Stimulated activated CD8-positive, alpha-beta memory T cell treated with anti-CD3 and anti-CD28 coated beads, Interleukin-15, amount 100 ng/mL, for 24 hours (primary cell): ENCODE measurements at regions not wholly inside any gene's neighbourhood (a gene's known extent, or its start where the extent isn't known, plus 50 kb on each side); places are given as distances from the start of the nearest gene placed in this dataset.

Experiments
- DNase-seq: peaks from one replicate; pipeline ENCODE4 v3.0.0-alpha.2; 2020; ENCODE audit warnings: low read depth

DNA sequence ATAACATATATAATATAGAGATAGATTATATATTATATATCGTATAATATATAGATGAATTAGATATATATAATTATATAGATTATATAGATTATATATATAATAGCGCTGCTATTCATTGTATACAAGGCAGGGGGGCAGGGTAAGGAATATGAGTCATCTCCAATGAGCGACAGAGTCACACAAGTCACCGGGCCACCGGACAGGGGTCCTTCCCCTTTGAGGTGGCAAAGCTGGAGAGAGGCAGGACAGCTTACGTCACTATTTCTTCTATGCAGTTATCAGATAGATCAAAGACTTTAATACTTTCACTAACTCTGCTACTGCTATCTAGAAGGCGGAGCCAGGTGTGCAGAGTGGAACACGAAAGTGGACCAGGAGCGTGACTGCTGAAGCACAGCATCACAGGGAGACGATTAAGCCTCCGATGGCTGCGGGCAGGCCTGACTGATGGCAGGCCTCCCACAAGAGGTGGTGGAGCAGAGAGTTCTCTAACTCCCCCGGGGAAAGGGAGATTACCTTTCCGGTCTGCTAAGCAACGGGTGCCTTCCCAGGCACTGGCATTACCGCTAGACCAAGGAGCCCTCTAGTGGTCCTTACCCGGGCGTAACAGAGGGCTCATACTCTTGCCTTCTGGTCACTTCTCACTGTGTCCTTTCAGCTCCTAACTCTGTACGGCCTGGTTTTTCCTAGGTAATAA is 2154.7 kb downstream of the MRPL39 start:
- no peak for DNase-seq

DNA sequence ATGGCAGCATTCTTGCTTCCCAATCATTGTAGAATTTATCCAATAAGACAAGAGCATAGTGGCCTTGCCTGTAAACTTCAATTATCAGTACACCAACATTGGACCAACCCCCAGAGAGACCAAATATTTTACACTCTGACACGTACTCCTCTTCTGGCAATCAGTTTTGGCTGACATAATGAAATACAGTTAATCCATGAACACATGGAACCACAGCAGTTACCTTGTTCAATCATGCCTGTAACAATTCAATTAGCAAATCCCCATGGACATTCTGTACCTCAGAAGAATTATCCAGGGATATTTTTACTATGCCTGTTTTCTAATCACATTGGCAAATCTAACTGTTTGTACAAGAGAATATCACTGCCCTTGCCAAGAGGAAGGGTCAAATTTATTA is 2162.0 kb downstream of the MRPL39 start:
- DNase-seq, result no peak

DNA sequence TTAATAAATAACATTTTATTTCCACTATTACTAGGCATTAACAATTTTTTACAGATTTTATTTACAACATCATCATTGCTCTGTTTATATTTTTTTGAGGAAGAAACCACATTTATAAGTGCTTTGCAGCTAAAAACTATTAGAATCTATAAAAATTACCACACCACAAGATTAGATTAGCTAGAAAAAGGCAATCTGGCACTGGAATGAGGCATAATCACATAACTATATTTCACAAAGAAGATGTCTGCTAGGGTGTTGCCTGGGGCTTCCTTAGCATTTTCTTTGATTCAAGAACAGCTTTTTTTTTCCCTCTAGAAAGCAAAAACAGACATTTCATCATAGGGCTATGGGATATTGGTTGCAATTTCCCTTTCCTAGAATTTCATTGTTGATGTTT is 2169.2 kb downstream of the MRPL39 start:
- no peak for DNase-seq

DNA sequence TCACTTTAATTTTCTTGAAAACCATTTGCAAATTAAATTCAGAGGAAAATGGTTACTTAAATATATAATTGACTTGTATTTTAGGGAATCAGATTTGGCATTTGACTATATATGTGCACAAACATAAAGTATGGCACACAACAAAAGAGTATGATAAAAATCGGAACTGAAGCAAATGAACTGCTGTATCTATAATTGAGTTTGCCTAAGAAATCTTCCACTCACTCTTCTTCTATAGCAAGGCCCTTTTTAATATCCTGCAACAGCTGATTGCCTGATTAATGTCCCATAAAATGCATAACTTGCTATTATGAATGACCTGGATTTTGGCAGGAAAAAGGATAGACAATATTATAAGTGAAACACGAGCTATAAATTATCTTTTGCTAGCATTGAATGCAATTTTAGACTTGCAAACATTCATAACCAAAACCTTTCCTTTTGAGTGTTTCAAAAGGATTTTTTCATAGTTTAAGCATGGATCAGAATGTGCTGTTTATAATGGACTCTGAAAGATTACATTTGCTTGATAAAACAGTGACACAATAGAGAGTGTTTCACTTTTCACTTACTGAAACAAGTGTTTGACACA is 2204.3 kb downstream of the MRPL39 start:
- no peak for DNase-seq

DNA sequence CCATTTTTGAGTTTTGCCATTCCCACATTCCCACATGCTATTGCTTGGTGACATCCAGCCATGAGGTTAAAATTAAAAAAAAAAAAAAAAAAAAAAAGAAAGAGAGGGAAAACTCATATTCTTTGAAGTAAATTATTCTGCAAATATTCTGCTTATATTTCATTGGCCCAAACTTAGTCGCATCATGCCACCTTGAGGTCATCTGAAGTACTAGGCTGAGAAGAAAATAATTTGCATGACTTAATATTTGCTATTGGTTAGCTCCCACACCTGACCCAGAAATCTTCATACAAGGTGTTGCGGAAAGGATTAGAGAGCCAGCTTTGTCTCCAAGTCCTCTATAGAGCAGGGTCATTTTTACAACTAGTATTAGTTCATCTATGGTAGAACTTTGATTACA is 2206.0 kb downstream of the MRPL39 start:
- no peak for DNase-seq

DNA sequence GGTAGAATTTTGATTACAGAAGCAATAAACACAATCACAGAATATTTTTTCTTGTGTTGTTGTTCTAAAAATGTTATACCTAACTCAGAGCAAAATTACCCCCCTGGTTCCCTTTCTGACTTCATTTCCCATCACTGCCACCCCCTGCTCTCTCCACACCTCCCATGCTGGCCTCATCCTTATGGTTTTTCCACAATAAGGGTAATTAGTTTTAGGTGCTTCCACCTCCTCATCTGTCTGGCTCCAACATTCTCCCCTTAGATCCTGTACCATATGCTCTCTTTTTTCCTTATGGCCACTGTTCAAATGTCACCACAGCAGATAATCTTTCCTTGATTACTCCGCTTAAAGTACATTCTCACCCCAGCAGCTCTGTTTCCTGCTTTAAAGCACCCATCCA is 2208.6 kb downstream of the MRPL39 start:
- DNase-seq, result no peak

DNA sequence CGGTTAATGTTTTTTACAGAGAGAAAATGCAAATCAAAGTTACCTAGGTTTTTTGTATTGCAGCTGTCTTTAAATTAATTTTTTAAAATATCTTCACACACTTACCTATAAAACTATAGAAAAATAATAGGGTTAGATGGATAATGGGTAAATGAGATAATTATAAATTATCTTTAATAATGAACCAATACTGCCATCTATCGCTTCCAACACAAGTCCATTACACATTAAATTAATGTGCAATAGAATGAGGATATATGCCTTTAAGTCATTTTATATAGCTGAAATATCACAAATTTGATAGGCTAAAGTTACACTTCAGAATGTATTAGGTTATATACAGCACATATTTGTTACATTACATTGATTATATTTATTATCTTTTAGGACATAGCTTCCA is 2212.8 kb downstream of the MRPL39 start:
- DNase-seq, result no peak

DNA sequence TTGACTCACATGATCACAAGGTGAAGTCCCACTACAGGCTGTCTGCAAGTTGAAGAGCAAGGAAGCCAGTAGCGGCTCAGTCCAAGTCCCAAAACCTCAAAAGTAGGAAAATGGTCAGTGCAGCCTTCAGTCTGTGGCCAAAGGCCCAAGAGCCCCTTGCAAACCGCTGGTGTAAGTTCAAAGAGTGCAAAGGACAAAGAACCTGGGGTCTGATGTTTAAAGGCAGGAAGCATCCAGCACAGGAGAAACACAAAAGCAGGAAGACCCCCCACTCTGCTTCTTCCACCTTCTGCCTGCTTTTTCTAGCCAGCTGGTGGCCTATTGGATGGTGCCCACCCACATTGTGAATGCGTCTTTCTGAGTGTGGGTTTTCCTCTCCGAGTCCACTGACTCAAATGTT is 2222.6 kb downstream of the MRPL39 start:
- no peak for DNase-seq

DNA sequence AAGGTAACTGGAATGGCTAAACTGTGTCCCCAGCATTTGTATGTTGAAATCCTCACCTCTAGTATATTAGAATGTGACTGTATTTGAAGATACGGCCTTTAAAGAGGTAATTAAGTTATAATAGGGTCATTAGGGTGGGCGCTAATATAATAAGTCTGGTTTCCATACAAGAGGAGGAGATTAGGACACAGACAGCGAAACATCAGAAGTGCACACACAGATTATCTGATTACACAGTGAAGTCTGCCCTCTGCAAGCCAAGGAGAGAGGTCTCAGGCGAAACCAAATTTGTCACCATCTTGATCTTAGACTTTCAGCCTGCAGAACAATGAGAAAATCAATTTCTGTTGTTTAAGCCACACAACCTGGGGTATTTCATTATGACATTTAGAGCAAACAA is 2233.1 kb downstream of the MRPL39 start:
- no peak for DNase-seq

DNA sequence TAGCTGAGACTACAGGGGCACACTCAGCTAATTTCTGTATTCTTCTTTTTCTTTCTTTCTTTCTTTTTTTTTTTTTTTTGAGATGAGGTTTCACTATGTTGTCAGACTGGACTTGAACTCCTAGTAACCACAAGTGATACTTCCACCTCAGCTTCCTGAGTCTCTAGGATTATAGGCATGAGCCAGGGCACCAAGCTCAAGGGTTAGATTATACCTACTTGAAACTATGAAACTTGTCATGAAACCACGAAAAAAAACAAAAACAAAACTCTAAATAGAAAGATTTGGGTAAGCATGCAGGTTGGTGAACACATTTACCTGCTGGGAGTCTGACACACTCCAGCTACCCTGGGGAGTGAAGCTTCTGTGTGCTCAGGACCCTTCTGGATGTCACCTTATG is 2250.4 kb downstream of the MRPL39 start:
- DNase-seq, result no peak

DNA sequence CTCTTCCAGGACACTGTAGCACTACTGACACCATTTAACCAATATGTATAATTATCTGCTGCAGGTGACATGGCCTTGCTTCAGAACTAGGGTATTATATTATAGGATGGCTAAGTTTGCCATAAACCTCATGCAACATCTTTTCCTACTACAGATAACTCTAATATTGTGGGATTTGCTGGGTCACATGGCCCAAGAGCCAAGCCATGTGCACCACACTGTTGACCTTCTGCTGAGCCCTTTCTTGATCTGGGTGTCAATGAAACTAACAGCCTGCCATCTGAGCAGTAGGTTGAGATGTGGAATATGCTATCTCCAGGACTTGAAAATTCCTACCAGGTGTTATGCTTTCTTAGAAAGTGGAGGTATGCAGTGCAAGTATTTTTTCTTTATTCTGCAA is 2291.1 kb downstream of the MRPL39 start:
- no peak for DNase-seq

DNA sequence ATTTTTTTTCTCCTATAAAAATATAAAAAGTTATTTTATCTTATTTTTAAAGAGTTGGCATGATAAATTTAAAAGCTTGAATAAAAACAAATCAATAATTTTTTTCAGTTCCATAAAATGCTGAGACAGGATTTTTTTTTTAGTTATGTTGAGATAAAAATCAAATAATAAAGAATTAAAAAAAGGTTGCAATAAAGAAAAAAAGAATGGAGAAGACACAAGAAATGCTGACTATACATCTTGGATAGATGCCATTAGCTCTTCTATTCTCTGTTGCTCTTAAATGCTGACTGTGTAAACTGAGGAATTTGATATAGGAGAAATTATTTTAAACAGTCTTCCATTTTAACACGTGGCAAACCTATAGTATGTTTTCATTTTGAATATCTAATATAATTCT is 2298.5 kb downstream of the MRPL39 start:
- no peak for DNase-seq

DNA sequence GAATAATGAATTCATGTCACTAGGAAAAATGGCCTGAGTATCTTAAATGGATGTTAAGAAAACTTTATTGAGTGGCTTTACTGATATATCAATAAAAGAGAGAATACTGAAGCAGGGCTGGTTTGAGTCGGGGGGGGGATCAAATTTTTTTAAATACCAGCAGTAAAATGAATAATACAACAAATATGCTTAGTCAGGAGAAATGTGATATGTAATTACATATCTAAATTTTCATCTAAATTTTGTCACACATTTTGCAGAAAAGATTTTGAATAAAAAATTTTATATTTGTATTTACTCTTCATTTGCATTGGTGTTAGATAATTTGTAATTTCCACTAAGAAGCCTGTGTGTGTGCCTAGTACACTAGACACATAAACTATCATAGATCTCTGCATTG is 2300.2 kb downstream of the MRPL39 start:
- DNase-seq, result no peak

DNA sequence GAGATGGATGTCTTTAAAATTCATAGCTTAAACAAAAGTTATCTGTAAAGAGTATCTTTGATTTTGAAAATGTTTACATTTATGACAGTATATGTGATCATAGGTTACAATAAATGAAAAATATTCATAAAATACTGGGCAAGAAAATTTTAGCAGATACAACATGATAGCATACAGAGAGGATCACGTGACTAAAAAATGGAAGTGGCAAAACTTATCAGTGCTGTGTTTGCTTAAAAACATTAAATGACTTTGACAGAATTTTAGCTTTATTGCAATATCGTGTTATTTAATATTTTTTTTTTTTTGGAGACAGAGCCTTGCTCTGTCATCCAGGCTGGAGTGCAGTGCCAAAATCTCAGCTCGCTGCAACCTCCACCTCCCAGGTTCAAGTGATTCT is 2294.1 kb downstream of the NCAM2 start:
- DNase-seq, result no peak

DNA sequence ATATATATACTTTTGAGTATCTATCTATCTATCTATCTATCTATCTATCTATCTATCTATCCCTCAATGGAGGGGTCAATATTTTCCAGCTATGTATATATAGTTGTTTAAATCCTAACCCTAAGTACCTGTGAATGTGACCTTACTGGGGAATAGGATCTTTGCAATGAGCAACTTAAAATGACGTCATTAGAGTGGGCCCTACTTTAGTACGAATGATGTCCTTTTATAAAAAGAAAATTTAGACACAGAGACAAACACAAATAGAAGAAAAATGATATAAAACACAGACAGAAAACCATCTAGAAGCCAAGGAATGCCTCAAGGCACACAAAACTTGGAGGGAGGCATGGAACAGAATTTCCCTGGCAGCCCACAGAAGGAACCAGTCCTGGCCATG is 2283.7 kb downstream of the NCAM2 start:
- no peak for DNase-seq

DNA sequence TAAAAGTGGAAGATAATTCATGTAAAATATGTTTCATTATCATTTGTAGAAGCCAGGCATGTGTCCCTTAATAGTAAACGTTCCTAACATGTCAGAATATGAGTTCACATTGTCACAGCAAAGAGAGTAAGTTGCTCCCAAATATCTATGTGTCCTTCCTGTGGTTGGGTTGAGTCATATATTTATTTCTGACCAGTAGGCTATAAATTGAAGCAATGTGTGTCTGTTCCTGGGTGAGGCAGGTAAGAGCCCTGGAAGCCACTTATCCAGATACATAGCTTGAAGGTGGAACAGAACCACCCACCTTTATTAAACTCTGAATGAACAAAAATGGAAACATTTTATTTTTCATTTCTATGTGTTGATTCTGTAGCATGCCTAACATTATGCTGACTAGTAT is 2251.6 kb downstream of the NCAM2 start:
- DNase-seq, result no peak

DNA sequence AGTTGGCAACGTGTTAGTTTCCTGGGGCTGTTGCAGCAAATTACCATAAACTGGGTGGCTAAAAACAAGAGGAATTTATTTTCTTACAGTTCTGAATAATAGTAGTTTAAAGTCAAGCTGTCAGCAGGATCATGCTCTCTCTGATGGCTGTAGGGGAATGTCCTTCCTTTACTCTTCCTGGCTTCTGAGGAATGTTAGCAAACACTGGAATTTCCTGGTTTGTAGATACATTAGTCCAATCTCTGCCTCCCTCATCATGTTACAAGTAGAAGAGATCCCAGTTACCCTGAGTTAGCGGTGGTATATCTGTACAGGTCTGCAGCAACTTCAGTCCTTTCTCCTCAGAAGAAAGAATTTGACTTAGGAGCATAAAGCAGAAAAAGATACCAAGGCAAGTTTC is 2249.1 kb downstream of the NCAM2 start:
- no peak for DNase-seq

DNA sequence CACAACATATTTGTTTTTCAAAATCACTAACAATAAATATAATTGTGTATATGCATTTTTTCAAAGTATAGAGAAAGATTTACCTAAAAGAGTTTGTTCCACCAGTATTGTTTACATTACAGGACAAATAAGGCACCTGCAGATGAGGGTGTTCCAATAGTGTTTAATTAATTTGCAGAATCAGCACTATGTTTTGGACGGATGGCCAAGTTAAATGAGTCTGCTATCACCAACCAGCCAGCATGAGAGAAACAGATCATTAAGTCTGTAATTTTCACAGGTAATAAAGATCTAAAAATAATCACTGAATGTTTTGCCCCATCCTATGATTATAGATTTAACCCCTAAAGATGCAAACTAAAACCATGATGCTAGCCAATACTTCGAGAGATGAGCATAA is 2247.0 kb downstream of the NCAM2 start:
- no peak for DNase-seq

DNA sequence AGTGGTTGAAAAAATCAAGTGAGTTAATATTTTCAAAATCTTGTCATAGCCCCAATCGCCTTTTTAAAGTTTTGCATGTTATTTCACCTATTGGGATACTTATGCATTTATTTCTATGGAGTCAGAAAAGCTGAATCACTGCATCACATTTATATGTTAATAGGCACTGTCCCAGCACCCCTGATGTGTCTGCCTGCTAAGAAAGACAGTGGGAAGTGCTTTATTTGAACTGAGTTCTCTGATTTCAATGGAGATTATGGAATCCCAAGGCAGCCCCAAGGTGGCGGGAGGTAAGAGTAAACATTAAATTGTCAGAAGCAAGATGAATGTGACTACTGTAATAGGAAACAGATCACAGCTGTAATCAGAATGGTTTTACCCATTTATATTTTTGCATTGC is 2225.7 kb downstream of the NCAM2 start:
- DNase-seq, result no peak

DNA sequence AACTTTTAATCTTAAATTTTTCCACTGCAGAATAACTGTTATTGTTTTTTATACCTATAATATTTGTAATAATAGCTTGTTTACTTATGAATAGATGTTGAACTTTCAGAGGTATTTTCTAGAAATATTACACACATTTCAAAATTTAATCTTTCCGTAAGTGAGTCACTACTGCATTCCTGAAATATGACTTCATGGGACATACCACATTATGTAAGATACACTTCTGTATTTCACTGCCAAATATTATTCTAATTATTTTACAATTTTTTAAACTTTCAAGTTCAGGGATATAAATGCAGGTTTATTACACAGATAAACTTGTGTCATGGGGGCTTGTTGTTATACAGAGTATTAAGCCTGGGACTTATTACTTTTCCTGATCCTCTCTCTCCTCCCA is 2220.5 kb downstream of the NCAM2 start:
- no peak for DNase-seq

DNA sequence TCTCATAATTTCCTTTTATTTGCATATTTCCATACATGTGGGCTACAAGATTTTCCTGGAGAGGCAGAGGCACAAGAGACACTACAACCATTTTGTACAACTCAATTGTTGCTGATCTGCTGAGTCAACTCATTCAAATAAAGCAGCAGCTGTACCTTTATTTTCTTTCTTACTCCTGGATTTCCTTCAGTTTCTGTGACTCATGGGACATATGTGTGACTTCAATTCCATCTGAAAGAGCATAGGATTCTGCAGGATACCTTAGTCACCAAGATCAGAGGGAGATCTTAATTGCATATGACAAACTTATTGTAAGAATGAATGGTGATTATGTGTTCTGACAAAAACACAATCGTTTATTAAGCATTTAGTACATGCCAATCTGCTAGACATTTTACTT is 2219.4 kb downstream of the NCAM2 start:
- DNase-seq, result no peak

DNA sequence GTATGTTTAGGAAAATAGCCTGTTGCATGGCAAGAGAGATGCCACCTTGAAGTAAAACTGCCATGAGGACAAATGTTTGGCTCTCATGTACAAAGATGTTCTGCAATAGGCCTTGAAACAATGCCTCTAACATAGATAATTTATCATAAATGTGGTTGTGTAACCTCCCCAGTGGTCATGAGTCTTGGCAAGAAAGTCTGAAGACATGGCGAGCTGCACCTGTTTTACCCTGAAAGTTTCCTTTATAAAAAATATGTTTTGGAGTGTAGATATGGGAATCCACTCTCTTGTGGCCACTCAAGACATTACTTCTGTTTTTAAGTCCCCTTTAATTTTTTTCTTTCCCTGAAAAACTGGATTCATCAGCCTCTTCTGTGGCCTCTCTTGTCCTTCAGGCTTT is 2217.1 kb downstream of the NCAM2 start:
- no peak for DNase-seq
